Activated CD8-positive, alpha-beta memory T cell treated with anti-CD3 and anti-CD28 coated beads, Interleukin-2, amount 50 U/mL, for 1 hour (primary cell): ENCODE measurements at regions not wholly inside any gene's neighbourhood (a gene's known extent, or its start where the extent isn't known, plus 50 kb on each side); places are given as distances from the start of the nearest gene placed in this dataset.
A peak's percentile ranks its signal among the peaks of the same experiment; 100 is the strongest.
"Not testable (repeated sequence)": the region's sequence is repeated elsewhere in the genome, so short reads cannot be mapped to it uniquely, and the experiment has no call there.

Experiments
- DNase-seq: peaks from one replicate; pipeline ENCODE4 v3.0.0-alpha.2; 2020; ENCODE audit errors: extremely low read depth

GRCh38 chr21:14754682-14755081, 208.6 kb upstream of the SAMSN1 start:
- no peak for DNase-seq

GRCh38 chr21:14754259-14754604, 208.1 kb upstream of the SAMSN1 start:
- no peak for DNase-seq

DNA sequence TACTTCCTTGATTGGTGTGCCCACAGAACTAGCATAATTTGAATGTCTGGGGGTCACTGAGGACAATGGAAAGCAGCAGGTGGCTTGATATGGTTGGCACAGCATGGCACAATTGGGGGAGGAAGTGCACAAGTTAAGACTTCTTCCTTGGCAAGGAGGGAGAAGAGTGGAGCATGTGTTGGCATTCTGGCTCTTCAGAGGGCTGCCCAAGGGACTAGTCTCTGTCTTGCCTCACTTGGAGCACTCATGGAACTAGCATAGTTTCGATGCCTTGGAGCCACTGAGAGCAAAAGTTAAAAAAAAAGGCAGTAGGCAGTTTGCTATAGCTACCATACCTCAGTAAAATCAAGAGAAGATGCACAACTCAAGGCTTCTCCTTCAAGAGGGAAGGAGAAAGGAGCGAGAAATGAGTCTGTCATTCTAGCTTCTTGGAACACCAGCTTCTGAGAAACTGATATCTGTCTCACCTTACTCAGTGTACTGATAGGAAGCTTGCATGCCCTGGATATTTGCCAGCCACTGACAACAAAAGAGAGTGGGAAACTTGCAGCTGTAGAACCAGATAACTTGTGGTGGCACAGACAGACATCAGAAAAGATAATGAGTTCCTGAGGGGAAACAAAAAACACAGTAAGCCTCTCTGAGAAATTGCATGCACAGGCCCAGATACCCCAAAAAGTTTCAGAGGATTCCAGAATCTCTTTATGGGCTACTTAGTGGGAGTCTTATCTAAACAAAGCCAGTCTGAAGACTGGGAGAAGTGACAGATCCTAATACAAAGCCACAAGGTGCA, 207.5 kb upstream of the SAMSN1 start:
- DNase-seq = no peak

DNA sequence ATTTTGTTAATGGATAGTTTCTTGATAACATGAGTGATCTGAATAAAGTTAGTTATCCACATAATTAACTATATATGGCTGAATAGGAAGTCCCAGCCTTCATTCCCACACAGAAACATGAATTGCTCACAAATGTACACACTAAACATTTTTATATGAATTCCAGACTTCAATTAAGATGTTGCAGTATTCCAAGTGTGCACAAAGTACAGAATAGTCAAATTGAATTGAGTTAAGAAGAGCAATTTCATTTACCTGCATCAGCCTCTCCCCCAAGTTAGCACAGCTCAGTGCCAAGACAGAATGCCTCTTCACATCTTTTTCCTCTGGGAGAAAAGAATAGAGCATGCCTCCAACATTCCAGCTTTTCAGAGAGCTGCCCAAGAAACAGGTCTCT, 207.0 kb upstream of the SAMSN1 start:
- no peak for DNase-seq

DNA sequence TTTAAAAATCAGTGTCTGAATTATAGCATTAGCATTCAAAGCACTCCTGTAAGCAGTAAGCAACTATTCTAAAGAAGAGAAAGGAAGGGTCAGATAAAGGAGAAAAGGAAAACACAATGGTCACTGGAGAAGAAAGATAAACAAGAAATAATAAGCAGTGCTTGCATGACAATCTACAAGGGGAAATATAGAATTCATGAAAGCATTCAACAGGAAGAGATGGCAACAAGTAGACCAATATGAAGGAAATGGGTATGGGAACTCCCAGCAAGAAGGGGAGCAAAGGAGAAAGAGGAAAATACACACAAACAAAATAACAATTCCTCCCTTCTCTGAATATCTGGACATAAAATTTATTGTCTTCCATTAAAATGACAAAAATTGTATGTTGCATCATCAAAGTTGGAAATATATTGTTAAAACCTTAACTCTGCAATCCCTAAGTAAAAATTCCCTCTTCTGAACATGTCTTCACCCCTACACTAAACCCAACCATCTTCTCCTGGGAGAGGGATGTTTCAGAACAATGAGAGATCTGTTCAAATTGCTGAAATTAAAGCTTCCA, 206.3 kb upstream of the SAMSN1 start:
- no peak for DNase-seq

DNA sequence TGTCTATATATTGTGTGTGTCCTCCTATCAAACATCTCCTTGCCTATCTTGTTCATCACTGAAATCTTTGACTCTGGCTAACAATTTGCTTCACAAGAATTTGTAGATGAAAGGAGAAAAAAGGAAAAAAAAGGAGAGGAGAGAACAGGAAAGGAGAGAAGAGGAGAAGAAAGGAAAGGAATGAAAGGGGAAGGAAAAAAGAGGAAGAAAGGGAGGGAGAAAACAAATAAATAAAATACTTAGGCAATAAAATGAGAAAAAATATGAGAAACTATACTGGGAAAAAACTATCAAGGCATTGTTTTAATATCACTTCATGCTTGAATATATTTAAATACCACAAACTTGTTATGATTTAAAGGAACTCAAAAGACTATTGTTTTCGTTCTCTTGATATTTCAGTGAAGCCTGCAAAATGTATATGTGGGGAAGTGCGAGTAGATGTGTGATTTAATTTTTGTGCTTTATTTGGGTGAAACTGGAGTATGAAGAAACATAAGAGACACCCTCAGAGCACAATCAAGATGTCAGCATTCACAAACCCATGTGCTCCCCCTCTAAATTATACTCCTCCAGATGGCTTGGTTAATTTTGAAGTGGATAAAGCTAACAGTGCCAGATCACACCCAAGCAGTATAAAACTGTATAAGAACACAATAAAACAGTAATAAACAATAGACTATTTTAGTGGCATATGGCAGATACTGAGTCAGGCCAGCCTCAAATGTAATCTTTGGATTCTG, 205.7 kb upstream of the SAMSN1 start:
- no peak for DNase-seq

DNA sequence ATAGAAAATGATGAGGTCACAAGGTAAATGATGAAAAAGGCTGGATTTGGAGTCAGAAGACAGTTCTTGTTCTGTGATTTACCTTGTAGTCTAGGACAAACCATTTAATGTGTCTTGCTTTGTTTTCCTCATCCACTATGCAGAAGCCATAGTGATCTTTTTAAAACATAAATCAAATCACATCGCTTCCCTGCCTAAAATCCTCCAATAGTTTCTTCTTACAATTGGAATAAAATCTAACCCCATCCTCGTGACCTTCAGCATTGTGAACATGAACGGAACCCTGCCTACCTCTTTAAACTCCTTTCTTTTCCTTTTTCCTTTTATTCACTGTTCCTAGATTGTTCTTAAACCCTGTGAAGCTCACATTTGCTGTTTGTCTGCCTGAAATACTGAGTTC, 204.9 kb upstream of the SAMSN1 start:
- no peak for DNase-seq

DNA sequence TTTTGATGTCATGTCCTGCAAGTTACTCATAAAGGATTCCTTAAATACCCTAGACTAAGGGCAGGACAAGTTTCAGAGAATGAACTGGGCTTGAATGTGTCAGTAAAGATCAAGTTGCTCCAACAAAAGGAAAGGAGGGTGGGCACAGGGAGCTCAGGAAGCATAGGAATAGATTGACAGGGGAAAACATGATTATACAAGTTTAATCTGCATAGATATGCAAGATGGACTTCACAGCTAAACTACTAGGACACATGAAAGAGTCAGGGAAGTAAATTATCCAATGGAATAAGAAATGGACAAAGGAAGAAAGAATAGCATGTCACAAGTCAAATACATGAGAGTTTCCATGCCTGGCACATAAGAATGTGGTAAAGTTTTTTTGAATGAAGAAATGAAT, 203.9 kb upstream of the SAMSN1 start:
- DNase-seq = no peak

GRCh38 chr21:14748662-14749061, 202.5 kb upstream of the SAMSN1 start:
- DNase-seq = no peak

DNA sequence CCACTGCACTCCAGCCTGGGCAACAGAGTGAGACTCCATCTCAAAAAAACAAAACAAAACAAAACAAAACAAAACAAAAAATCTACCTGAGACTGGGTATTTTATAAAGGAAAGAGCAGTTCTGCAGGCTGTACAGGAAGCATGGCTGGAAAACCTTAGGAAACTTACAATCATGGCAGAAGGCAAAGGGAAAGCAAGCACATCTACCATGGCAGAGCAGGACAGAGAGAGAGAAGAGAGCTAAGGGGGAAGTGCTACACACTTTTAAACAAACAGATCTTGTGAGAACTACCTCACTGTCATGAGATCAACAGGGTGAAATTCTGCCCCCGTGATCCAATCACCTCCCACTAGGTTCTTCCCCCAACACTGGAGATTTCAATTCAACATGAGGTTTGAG, 198.3 kb upstream of the SAMSN1 start:
- DNase-seq = no peak

- DNase-seq = no peak
Observed at GRCh38 chr21:14742119-14742518, 196.0 kb upstream of the SAMSN1 start.

- DNase-seq = no peak
Observed at GRCh38 chr21:14741256-14741655, 195.1 kb upstream of the SAMSN1 start.

DNA sequence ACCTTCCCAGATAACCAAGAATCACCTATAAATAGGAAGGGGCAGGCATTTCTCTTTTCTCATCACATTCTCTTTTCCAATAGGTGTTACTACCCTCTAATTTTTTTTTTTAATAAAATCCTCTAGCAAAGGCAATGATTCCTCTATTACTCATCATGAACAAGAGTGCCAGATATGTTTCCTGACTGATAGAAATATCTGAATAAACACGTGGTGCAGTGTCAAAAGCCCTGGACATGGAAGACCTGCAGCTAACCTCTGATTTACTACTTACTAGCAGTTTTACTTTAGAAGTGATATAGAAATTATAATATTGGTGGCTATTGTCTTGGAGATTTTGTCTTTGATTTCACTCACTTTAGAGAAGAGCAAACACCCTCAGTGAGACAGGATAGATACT, 194.6 kb upstream of the SAMSN1 start:
- DNase-seq = no peak

GRCh38 chr21:14740116-14740515, 194.0 kb upstream of the SAMSN1 start:
- no peak for DNase-seq

DNA sequence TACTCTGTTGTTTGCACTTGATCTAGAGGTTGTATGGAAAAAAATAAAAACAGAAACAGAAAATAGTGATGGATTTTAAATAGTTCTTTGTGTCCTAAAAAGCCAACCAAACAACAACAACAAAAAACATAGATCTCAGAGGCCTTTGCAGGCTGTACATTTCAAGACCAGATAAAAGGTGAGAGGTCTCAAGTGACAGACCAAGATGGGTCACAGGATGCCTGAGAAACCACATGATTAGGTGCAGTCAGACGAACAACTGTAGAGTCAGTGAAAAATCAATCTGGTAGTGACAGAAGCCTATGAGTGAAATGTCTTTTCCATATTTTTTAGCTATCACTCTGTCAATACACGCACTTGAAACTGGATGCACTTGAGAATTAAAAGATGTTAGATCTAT, 193.5 kb upstream of the SAMSN1 start:
- DNase-seq = no peak

DNA sequence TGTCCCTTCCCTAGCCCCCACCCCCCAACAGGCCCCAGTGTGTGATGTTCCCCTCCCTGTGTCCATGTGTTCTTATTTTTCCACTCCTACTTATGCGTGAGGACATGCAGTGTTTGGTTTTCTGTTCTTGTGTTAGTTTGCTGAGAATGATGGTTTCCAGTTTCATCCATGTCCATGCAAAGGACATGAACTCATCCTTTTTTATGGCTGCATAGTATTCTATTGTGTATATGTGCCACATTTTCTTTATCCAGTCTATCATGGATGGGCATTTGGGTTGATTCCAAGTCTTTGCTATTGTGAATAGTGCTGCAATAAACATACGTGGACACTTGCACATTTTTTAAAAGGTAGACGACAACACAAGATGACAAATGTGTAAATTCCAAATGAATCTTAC, 192.5 kb upstream of the SAMSN1 start:
- not testable (repeated sequence) for DNase-seq

DNA sequence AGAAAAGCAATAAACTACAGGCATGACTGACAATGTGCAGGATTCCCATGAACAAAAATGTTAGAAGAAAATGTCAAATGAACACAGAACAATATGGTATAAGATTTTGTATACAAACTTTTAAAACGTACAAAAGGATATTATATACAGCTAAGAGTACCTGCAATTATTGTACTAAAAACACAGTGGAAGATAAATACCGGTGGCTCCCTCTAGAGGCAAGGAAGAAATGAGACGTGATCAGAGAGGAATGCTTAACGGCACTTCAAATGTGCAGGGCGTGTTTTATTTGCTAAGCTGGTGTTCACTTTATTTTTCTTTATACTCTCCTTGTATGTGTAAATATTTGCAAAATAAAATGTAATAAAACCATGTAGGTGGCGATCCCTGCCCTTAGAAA, 191.8 kb upstream of the SAMSN1 start:
- DNase-seq = peak; percentile 19

DNA sequence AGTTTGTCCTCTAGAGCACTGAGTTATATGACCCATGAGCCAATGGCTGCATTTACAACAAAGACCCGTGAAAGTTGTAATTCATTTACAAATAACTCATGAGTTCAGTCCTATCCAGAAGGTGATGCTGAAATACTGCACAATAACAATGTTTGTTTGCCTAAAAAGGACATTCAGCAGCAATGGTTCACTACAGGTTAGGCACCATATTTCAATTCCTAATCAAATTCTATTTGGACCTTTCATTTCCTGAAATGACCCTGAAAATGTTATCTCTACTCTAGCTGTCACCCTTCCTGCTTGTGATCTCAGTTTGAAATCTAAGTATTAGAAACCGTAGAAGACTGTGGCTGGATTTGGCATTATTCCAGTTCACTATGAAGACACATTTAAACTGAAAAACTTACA, 191.2 kb upstream of the SAMSN1 start:
- DNase-seq = no peak

DNA sequence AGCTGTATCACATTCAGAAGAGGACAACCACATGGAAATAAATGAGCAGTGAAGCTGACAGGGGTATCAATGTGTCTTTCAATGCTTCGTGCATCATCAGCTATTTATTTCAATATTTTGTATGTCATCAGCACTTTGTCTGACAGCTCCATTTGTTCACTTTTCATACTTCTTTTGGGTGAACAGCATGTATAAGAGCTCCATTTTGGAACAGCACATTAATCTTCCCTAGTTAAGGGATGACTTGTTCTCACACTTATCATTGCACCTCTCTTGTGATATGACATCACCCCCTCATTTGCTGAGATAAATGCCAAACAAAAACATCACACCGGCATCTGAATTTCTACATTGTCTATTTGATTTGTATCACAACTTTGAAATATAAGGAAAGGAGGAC, 190.6 kb upstream of the SAMSN1 start:
- DNase-seq = no peak

- no peak for DNase-seq
Observed at GRCh38 chr21:14736162-14736561, 190.0 kb upstream of the SAMSN1 start.

DNA sequence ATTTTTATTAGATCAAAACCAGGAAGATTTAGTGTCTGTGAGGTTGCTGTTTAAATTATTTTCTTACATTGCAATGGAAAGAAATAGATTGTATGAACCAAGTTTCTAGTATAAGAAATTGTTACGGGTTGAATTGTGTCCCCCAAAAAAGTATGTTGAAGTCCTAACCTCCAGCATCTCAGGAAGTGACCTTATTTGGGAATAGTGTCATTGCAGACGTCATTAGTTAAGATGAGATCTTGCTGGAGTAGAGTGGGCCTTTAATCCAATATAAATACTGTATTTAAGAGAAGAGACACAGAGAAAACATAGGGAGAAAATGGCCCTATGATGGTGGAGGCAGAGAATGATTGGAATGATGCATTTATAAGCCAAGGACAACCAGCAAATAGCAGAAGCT, 188.7 kb upstream of the SAMSN1 start:
- no peak for DNase-seq

DNA sequence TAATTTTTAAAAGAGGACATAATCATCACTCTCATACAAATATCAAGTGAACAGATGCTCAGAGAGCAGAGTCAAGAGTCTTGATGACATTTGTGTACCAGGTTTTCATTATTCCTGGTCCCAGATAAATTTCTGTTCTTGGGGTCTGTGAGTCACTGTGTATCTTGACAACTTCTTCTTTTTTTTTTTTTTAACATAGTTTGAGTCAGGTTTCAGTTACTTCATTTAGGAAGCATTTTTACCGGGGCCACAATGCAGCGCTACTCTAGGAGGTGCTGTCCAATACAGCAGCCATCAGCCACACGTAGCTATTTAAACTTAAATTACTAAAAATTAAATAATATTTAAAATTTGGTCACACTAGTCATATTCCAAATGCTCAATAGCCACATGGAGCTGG, 188.1 kb upstream of the SAMSN1 start:
- no peak for DNase-seq

GRCh38 chr21:14725219-14725618, 179.1 kb upstream of the SAMSN1 start:
- no peak for DNase-seq
